AG04450 (cell line): ENCODE measurements at regions not wholly inside any gene's neighbourhood (a gene's known extent, or its start where the extent isn't known, plus 50 kb on each side); places are given as distances from the start of the nearest gene placed in this dataset.

ENCODE experiments used
- CTCF ChIA-PET: fragments of 300-600, 350-600 bp; formaldehyde crosslinking; extraction: SDS; loops from one replicate; lab custom pipeline; 2022; ENCODE audit warnings: antibody characterized with exemption, inconsistent platforms; lab: Charles Lee
- POLR2A ChIA-PET: fragments of 350-600 bp; formaldehyde crosslinking; extraction: SDS; loops from one replicate; lab custom pipeline; 2021; ENCODE audit warnings: antibody characterized with exemption, inconsistent platforms; lab: Yijun Ruan, JAX
- DNase-seq: peaks from one replicate; pipeline ENCODE4 v3.0.0-alpha.2; 2011; ENCODE audit warnings: low read depth, low spot score
- H3K27ac ChIP-seq: one replicate; pipeline ENCODE4 v1.5.1; 2012; ENCODE audit warnings: low read depth, low read length, control low read depth
- H3K27me3 ChIP-seq: one replicate; pipeline ENCODE4 v1.6.0; 2012; ENCODE audit warnings: low read length; ENCODE audit not compliant: control insufficient read depth, insufficient read depth
- H3K4me3 ChIP-seq: 2 replicates; pipeline ENCODE4 v1.5.1; 2011; ENCODE audit warnings: mild to moderate bottlenecking, low read depth, low read length, control low read depth
- H3K9me3 ChIP-seq: 2 replicates; pipeline ENCODE4 v1.5.1; 2012; ENCODE audit warnings: low read length; ENCODE audit not compliant: control insufficient read depth, insufficient read depth
- CTCF ChIP-seq: IDR thresholded peaks from 2 replicates; pipeline ENCODE4 v1.5.1; 2011; ENCODE audit warnings: low read depth, low read length, control low read depth, inconsistent platforms

- no peaks in the 10 kb centered on the region for H3K27me3 ChIP-seq
- no peak overlapping the region for H3K27ac ChIP-seq
- ChIA-PET POLR2A (no interaction called here), CTCF (no interaction called here)
- no peak for DNase-seq
- no peaks in the 10 kb centered on the region for H3K9me3 ChIP-seq
- TF ChIP-seq CTCF, result no peak
- no peak overlapping the region for H3K4me3 ChIP-seq
Observed at GRCh38 chr12:90246688-90247087, 538.0 kb upstream of the ATP2B1 start.

GRCh38 chr12:90245391-90245790 lies 536.8 kb upstream of the ATP2B1 start:
- ChIA-PET POLR2A (no interaction called here), CTCF (no interaction called here)
- no peaks in the 10 kb centered on the region for H3K27me3 ChIP-seq
- no peak for DNase-seq
- TF ChIP-seq CTCF, result no peak
- H3K4me3 ChIP-seq, result no peak overlapping the region
- H3K27ac ChIP-seq, result no peak overlapping the region
- H3K9me3 ChIP-seq, result no peaks in the 10 kb centered on the region

GRCh38 chr12:90244232-90244631 lies 535.6 kb upstream of the ATP2B1 start:
- POLR2A ChIA-PET, result no interaction called here
- no peaks in the 10 kb centered on the region for H3K9me3 ChIP-seq
- no peak for TF ChIP-seq CTCF
- CTCF ChIA-PET, result interaction anchor here (1.0 kb wide), 1 partner anchor 610 kb away, joined by 3 read pairs; no protein-coding TSS in a partner anchor
- no peak overlapping the region for H3K4me3 ChIP-seq
- no peak overlapping the region for H3K27ac ChIP-seq
- no peak for DNase-seq
- H3K27me3 ChIP-seq, result no peaks in the 10 kb centered on the region

- no peak for DNase-seq
- Histone ChIP-seq H3K27ac (no peak overlapping the region), H3K27me3 (no peaks in the 10 kb centered on the region), H3K4me3 (no peak overlapping the region), H3K9me3 (no peaks in the 10 kb centered on the region)
- POLR2A ChIA-PET, result no interaction called here
- CTCF ChIA-PET, result no interaction called here
- no peak for TF ChIP-seq CTCF
Observed at GRCh38 chr12:90243211-90243610, 534.6 kb upstream of the ATP2B1 start.

- CTCF ChIA-PET, result no interaction called here
- H3K9me3 ChIP-seq, result no peaks in the 10 kb centered on the region
- POLR2A ChIA-PET, result no interaction called here
Observed at GRCh38 chr12:90239732-90240260, 531.2 kb upstream of the ATP2B1 start.

More at GRCh38 chr12:90239732-90240260, 531.2 kb upstream of the ATP2B1 start:
- Histone ChIP-seq H3K27me3 (no peaks in the 10 kb centered on the region), H3K27ac (no peak overlapping the region), H3K4me3 (no peak overlapping the region)
- no peak for TF ChIP-seq CTCF
- no peak for DNase-seq
